Renal cortical epithelial cell (primary cell): ENCODE measurements at regions not wholly inside any gene's neighbourhood (a gene's known extent, or its start where the extent isn't known, plus 50 kb on each side); places are given as distances from the start of the nearest gene placed in this dataset.

Experiments used
- DNase-seq: peaks from one replicate; pipeline ENCODE4 v3.0.0-alpha.2; 2011; ENCODE audit warnings: low read depth

- no peak for DNase-seq
These were observed 268.8 kb downstream of the DLEU7 start for GRCh38 chr13:50574731-50575130.

GRCh38 chr13:50575138-50575537, 268.4 kb downstream of the DLEU7 start:
- DNase-seq: no peak

- no peak for DNase-seq
These were observed 267.3 kb downstream of the DLEU7 start for GRCh38 chr13:50576156-50576555.

GRCh38 chr13:50577806-50578205, 265.7 kb downstream of the DLEU7 start:
- no peak for DNase-seq

- DNase-seq: no peak
These were observed 262.7 kb downstream of the DLEU7 start for GRCh38 chr13:50580684-50581305.

GRCh38 chr13:50581586-50582196, 261.8 kb downstream of the DLEU7 start:
- DNase-seq: no peak

GRCh38 chr13:50584856-50585580, 258.5 kb downstream of the DLEU7 start:
- no peak for DNase-seq

GRCh38 chr13:50585674-50586413, 257.6 kb downstream of the DLEU7 start:
- no peak for DNase-seq

GRCh38 chr13:50586414-50587083, 256.9 kb downstream of the DLEU7 start:
- DNase-seq: no peak

GRCh38 chr13:50587115-50587514, 256.4 kb downstream of the DLEU7 start:
- no peak for DNase-seq

- no peak for DNase-seq
These were observed 255.7 kb downstream of the DLEU7 start for GRCh38 chr13:50587645-50588373.

GRCh38 chr13:50588491-50589130, 254.9 kb downstream of the DLEU7 start:
- DNase-seq: peak; percentile 8

GRCh38 chr13:50589139-50589538, 254.4 kb downstream of the DLEU7 start:
- DNase-seq: peak; percentile 74

- DNase-seq: peak; percentile 83
These were observed 253.8 kb downstream of the DLEU7 start for GRCh38 chr13:50589651-50590054.

- DNase-seq: peak; percentile 71
These were observed 250.9 kb downstream of the DLEU7 start for GRCh38 chr13:50592412-50593155.

- no peak for DNase-seq
These were observed 250.3 kb downstream of the DLEU7 start for GRCh38 chr13:50593207-50593606.

GRCh38 chr13:50594276-50595051, 249.0 kb downstream of the DLEU7 start:
- DNase-seq: no peak

GRCh38 chr13:50595196-50595595, 248.3 kb downstream of the DLEU7 start:
- no peak for DNase-seq

GRCh38 chr13:50596156-50596555, 247.3 kb downstream of the DLEU7 start:
- no peak for DNase-seq
